ENCODE measurements at regions not wholly inside any gene's neighbourhood (a gene's known extent, or its start where the extent isn't known, plus 50 kb on each side); places are given as distances from the start of the nearest gene placed in this dataset.
A peak's percentile ranks its signal among the peaks of the same experiment; 100 is the strongest.

- H3K36me3 ChIP-seq: no peaks in the 10 kb centered on the region
- DNase-seq (peak in 1 of 4 donors; percentile 47), ATAC-seq (no peak)
- intact Hi-C loops (cut with DNase I): no loop called here
- H3K27me3 ChIP-seq: no peaks in the 10 kb centered on the region
- TF ChIP-seq CTCF (IDR thresholded peaks at IDR 0.05): no peak
- H3K27ac ChIP-seq: no peak overlapping the region
- no peak overlapping the region for H3K4me3 ChIP-seq
- H3K4me1 ChIP-seq: no peaks in the 10 kb centered on the region
- H3K9me3 ChIP-seq: peaks cover 0 to 3% of the 10 kb centered on the region in 2 donors
Observed at GRCh38 chr4:166602068-166602467, 632.2 kb downstream of the SPOCK3 start.

GRCh38 chr4:166622425-166622977 is 611.8 kb downstream of the SPOCK3 start:
- Histone ChIP-seq H3K9me3 (peaks cover 0 to 3% of the 10 kb centered on the region in 2 donors), H3K36me3 (no peaks in the 10 kb centered on the region), H3K27me3 (no peaks in the 10 kb centered on the region), H3K4me3 (no peak overlapping the region), H3K4me1 (no peaks in the 10 kb centered on the region), H3K27ac (no peak overlapping the region)
- DNase-seq: no peak
- ATAC-seq: no peak
- intact Hi-C loops (cut with DNase I): no loop called here
- no peak for TF ChIP-seq CTCF (IDR thresholded peaks at IDR 0.05)

GRCh38 chr4:166625018-166625637 is 609.2 kb downstream of the SPOCK3 start:
- H3K27me3 ChIP-seq: no peaks in the 10 kb centered on the region
- no peak for ATAC-seq
- no peaks in the 10 kb centered on the region for H3K9me3 ChIP-seq
- no peak for DNase-seq
- no peak for TF ChIP-seq CTCF (IDR thresholded peaks at IDR 0.05)
- H3K4me1 ChIP-seq: no peaks in the 10 kb centered on the region
- no peak overlapping the region for H3K4me3 ChIP-seq
- intact Hi-C loops (cut with DNase I): no loop called here
- no peaks in the 10 kb centered on the region for H3K36me3 ChIP-seq
- H3K27ac ChIP-seq: no peak overlapping the region

- no peak for TF ChIP-seq CTCF (IDR thresholded peaks at IDR 0.05)
- Histone ChIP-seq H3K27ac (no peak overlapping the region), H3K4me3 (no peak overlapping the region), H3K9me3 (no peaks in the 10 kb centered on the region), H3K27me3 (no peaks in the 10 kb centered on the region), H3K36me3 (no peaks in the 10 kb centered on the region), H3K4me1 (no peaks in the 10 kb centered on the region)
- ATAC-seq: no peak
- intact Hi-C loops (cut with DNase I): no loop called here
- no peak for DNase-seq
Observed at GRCh38 chr4:166628454-166628853, 605.8 kb downstream of the SPOCK3 start.

GRCh38 chr4:166635367-166635766 is 598.9 kb downstream of the SPOCK3 start:
- no peaks in the 10 kb centered on the region for H3K27me3 ChIP-seq
- ATAC-seq (no peak), DNase-seq (no peak)
- H3K4me1 ChIP-seq: no peaks in the 10 kb centered on the region
- no peak overlapping the region for H3K4me3 ChIP-seq
- intact Hi-C loops (cut with DNase I): no loop called here
- no peak for TF ChIP-seq CTCF (IDR thresholded peaks at IDR 0.05)
- H3K36me3 ChIP-seq: no peaks in the 10 kb centered on the region
- no peaks in the 10 kb centered on the region for H3K9me3 ChIP-seq
- no peak overlapping the region for H3K27ac ChIP-seq

Measured in left lung (tissue), 4 donors.